Sigmoid colon (tissue), 4 donors: ENCODE measurements at regions not wholly inside any gene's neighbourhood (a gene's known extent, or its start where the extent isn't known, plus 50 kb on each side); places are given as distances from the start of the nearest gene placed in this dataset.

ENCODE experiments used
- POLR2A ChIP-seq, 2 donors: fragments of 450-650 bp; IDR thresholded peaks; one replicate each; pipeline ENCODE4 v1.6.1; 2016; ENCODE audit warnings: antibody characterized with exemption in 2 of 2, mild to moderate bottlenecking in 2 of 2, moderate library complexity in 2 of 2
- POLR2AphosphoS5 ChIP-seq, 4 donors: sonication (generic); formaldehyde crosslinking; IDR thresholded peaks; one replicate each; pipeline ENCODE4 v1.6.1; 2017; ENCODE audit warnings: antibody characterized with exemption in 4 of 4

DNA sequence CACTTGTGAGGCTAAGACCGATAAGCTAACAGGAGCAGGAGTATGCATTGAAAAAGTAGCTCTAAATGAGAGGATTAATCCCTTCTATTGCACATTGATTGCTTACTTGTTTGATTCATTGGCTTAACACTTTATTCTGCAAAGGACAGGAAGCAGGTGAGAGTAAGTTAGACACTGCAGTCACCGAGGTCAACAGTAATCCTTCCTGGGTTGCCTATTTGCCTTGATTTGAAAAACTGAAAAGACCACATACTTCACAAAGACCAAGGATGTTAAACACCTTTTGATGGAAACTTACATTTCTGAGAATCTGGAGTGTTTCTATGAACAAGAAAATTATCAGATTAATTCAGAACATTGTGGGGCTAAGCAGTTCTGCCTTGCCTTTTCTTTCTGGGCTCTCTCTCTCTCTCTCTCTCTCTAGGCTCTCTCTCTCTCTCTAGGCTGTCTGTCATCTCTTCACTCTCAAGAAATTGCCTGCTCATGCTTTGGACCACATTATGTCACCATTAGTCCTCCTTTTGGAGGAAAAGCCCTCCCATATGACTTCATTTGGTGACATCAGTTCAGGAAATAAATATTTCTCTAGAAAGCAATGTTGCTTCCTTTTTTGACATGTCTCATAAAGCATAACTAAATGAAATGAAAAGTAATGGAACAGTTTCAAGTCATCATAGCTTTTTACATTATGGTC is 103.8 kb downstream of the TNFSF18 start:
- TF ChIP-seq POLR2AphosphoS5 (IDR thresholded peaks at IDR 0.05), result no peak
- TF ChIP-seq POLR2A (IDR thresholded peaks at IDR 0.05), result no peak
